ENCODE measurements at regions not wholly inside any gene's neighbourhood (a gene's known extent, or its start where the extent isn't known, plus 50 kb on each side); places are given as distances from the start of the nearest gene placed in this dataset.

DNA sequence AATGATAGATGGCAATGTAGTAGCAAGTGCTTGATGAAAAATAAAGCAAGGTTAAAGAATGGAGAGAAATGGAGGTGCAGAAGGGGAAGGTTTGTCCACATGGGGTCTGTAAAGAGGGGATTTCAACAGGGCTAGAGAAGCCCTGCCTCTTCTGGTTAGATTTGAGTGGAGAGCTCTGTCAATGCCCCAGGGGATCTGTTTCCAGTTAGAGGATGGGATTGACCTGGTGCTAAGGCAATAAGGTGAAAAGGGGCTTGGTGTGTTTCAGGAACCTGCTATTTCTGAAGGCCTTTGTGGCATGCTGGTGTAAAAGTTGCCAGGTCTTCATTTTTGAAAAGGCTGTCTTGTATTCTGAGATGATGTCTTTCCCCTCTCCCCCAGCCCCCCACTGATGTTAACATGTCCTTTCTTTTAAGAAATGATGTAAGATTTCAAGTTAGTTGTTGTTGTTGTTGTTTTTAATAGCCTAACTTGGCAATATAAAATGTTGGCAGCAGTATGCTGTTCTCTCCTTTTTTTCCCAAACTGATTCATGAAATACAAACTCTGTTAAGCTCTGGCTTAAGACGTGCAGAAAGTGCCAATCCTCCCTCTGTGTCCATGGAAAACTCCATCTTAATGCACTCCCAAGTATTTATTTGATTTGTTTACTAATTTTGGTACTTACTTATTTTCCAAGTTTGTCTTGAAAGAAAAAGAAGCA, 370.3 kb upstream of the ADGRL2 start:
- no peak for DNase-seq

- no peak for DNase-seq
These were observed 371.7 kb upstream of the ADGRL2 start for GRCh38 chr1:81428998-81429397.

DNA sequence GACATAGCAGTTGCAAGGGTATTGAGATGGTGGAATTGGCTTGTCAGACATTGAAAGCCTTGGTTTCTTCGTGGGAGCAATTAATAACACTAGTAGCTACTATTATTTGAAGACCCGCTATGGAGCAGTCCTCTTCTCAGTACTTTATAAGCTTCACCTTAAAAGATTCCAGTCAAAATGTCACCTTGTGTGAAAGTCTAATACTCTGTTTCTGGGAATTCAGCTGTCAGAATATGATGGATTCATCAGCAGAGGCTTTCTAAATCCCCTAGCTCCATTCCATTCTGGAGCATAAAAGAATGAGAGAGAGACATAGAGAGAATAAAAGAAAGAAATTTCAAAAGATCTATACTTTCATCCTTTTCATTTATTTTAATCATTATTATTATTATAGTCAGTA, 375.9 kb upstream of the ADGRL2 start:
- DNase-seq = no peak

DNA sequence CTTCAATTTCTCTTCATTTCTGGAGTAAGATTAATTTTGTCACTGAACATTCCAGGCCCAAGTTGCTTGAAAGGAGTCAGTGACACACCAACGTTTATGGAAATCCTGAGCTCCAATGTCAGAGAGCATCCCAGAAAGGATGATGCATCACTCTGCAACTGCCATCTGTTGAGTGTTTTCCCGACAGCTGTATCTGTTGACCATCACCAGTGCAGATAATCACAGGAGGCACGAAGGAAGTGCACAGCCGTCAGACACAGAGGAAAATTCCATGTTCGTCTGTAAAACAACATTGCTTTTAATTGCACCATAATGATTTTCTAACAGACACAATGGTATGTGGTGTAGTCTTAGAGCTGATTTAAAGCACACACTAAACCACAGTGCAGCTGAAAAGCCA, 376.7 kb upstream of the ADGRL2 start:
- no peak for DNase-seq

DNA sequence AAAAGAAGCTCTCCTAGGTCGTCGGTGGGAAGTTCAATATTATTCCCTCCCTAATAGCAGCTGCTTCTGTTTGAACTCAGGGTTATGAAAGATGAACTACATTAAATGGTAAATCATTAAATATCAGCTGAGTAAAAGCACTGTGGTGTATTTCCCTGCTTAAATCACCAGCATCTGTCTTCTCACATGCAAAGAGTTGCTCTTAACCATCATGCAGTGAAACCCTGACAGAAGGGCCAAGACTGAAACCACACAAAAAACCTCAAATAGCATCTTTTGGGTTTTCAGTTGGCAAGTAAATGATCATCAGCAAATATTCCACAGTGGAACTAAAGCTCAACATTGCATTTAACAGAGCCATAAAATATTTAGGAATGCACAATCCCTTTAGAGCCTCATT, 380.0 kb upstream of the ADGRL2 start:
- no peak for DNase-seq

DNA sequence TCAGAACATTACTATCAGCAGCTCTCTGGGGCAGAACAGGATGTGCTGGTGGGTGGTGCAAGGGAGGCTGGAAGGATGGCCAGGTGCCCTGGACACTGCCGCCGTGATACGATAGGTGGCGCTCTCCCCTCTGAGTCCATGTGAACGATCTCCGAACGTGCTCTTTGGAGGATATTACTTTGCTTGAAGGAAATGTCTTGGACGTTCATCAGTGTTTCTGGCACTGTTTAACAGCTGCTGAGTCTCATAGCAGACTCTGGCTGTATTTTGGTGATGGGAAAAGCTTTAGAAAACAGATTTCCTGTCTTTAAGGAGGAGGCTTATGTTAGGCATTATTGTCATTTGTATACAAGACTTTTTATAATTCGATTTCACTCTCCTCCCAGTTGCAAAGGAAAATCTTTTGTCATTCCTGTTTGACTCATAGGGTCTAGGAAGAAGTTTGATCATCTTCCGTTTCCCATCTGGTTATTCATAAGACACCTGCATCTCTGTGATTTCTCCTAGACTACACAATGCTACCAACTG, 386.2 kb upstream of the ADGRL2 start:
- DNase-seq = no peak

DNA sequence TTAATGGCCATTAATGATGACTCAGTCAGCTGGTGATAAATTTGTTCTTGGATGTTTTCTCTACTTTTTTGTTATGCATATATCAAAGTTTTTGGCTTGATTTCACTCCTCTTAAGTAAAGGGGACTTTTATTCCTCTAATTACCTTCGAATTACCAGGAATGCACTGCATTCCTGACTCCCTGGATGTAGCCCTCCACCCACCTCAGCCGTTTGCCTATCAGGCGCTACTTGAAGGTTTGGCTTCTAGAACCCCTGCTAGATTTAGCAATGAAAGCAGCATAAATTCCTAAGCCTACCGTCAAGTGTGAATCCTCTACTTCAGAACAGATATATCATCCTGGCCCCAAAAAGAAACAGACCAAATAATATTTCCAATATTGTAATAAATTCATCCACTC, 387.8 kb upstream of the ADGRL2 start:
- no peak for DNase-seq

- DNase-seq = no peak
These were observed 389.8 kb upstream of the ADGRL2 start for GRCh38 chr1:81410941-81411340.

DNA sequence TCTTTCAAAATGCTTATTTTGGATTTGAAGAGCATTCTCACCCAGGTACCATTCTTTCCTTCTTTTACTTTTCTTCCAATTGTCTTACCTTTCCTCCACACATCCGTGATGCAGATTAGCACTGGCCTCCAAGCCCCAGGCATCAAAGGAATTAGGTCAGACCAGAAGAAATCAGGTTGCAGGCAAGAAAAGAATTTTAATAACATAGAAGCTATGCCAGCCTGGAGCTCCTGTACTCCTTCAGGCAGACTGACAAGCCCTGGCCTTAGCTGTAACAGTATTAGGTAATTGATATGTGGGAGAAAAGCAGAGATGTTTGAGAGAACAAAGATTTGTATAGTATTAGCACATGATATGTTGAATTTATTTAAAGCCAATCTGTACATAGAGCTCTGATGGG, 390.4 kb upstream of the ADGRL2 start:
- no peak for DNase-seq

GRCh38 chr1:81409780-81410274, 390.9 kb upstream of the ADGRL2 start:
- no peak for DNase-seq

GRCh38 chr1:81409262-81409661, 391.5 kb upstream of the ADGRL2 start:
- peak in 1 of 2 donors; percentile 40 for DNase-seq

DNA sequence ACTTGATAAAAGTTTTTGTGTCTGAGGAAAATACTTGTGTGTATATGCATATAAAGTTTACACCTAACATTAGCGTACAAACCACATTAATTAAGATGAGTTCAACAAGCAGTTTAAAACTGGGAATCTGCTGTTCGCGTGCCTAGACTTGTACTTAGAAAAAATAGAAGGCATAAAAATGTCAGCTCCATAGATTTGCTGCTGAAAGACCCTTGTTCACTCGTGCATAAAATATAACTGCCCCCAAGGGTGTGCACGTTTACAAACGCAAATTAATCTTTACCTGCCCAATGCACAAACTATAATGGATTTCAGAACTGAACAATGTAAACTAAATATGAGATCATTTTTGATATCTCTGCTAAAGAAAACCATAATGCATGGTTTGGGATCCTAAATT, 392.3 kb upstream of the ADGRL2 start:
- no peak for DNase-seq

- no peak for DNase-seq
These were observed 393.5 kb upstream of the ADGRL2 start for GRCh38 chr1:81407000-81407821.

DNA sequence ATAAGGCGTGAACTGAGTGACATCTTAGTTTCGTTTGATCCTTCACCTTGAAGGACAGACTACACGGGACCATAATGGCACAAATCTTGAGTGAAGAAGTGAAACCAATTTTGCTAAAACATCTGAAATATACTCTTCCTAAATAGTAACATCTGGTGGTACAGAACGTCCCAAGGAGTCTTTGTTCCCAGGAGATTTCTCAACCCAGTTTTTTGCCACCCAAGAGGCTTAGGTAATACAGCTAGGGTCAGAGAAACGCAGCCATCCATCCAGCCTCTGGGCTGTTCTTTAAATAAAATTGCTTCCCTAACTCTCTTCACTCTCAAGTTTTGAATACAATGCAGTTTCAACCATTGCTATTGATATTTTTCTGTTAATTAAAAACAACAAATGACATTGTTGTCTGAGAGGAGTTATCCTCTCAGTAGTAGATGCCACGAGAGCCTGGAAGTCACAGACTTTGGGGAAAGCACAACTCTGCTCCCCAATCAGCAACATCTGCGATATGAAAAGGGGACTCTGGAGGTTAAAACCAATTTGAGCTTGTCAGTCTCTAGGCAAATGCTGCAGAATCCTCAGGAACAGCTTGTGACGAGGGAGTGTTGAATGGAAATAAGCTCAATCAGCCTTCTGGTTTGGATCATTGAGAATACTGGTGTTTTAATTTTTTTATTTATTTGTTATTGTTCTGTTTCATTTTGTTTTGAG, 394.3 kb upstream of the ADGRL2 start:
- DNase-seq = peak in 1 of 2 donors; percentile 13

GRCh38 chr1:81398041-81398440, 402.7 kb upstream of the ADGRL2 start:
- no peak for DNase-seq

DNA sequence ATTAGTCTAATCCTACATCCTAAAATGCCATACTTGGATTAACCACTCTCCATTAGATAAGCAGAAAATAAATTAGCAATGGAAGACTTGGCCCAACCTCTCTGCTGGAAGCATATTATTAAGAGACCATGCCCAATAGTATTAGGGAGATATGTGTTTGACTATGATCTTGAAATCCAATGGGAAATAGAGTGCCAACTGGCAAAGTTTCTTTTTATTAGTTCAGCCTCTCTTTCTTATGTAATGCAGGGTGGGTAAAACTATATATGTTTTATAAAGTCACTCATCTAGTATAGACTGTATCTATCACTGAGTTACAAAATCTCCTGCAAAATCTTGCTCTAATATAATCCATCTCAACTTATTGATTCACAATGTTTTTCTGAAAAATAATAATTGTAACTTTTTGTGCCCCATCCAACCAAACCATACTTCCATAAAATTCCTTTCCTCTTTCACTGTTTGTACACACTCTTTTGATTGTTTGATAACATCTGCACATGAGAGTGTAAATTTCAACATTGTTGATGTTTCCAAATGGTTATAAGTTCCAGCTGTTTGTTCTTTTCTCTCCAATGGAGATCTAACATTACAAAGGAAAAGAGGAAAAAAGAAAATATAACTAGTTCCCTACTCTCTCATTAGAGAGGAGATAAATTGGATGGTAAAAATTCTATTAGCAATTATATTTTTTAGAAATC, 408.1 kb upstream of the ADGRL2 start:
- no peak for DNase-seq

DNA sequence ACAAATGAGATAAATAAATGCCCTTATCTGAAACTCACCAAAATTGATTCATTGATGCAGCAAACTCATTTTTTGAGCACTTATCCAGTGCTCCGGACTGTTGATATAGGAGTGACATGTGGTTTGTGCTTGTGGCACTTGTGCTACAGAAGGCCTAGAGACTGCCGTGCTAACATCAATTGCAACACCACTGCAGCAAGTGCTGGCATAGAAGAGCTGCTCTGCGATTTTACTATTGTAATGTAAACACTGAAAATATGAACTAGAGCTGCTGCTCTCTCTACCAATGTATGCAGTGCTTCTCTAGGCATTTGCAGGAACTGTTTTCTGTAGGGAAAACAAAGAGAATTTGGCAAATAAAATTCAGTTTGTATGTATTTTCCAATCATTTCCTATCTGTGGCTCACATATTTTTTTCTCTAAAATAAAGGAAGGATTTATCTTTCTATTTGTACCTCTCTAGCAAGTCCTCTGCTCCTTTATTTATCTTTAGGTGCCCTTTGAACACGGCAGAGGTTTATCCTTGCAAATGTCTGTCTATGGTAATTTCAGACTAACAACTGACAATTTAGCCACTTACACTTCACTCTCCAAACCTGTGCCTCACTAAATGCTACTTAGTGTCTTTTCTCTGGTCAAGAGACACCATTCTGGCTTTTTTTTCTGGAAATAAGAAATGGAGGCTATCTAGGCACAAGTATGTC, 409.5 kb upstream of the ADGRL2 start:
- DNase-seq = peak in 1 of 2 donors; percentile 20

- no peak for DNase-seq
These were observed 412.3 kb upstream of the ADGRL2 start for GRCh38 chr1:81388435-81388834.

- no peak for DNase-seq
These were observed 413.3 kb upstream of the ADGRL2 start for GRCh38 chr1:81387446-81387845.

DNA sequence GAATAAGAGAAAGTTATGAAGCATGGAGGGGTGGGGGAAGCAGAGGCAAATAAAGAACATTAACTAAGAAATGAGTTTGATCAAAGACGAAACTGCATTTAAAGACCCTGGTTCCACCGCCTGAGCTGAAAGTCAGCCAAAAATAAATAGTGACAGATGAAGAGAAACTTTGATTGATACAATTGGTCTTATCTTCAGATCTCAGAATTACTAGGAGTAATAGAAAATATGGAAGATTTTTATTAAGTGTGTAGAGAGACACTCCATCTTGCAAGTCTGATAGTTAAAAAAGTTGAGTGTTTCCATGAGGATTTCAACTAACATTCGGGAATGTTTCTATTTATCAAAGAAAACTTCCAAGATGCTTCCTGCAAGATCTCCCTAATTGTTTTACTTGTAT, 418.2 kb upstream of the ADGRL2 start:
- no peak for DNase-seq

DNA sequence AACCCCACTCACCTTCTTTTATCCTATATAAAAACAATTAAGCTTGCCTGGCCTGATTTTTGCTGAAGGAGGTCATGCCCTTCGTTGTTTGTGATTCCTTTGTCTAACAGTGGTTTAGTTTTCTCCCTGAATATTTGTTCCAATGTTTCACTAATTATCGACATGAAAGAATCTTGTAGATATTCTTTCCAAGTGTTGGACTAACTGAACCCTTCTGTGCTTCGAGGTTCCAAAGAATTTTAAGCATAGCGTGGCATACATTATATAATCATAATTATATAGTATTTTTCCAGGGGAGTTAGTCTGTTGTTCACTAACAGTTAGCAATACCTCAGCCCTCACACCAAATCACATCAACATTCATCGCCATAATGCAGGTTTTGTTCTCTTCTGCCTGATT, 418.9 kb upstream of the ADGRL2 start:
- DNase-seq = no peak

- no peak for DNase-seq
These were observed 420.3 kb upstream of the ADGRL2 start for GRCh38 chr1:81380436-81380835.
